ENCODE measurements at regions not wholly inside any gene's neighbourhood (a gene's known extent, or its start where the extent isn't known, plus 50 kb on each side); places are given as distances from the start of the nearest gene placed in this dataset.
A peak's percentile ranks its signal among the peaks of the same experiment; 100 is the strongest.

DNA sequence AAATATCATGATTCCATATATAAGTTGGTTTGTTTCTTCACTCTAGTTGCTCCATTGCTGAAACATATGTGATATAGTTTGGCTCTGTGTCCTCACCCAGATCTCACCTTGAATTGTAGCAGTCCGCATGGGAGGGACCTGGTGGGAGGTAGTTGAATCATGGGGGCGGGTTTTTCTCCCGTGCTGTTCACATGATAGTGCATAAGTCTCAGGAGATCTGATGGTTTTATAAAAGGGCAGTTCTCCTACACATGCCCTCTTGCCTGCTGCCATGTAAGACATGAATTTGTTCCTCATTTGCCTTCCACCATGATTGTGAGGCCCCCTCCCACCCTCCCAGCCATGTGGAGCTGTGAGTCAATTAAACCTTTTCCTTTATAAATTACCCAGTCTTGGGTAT is 915.5 kb downstream of the KCNJ2 start (continued):
- TF ChIP-seq ZNF331 (CRISPR knock-in tag; IDR thresholded peaks at IDR 0.05; ENCODE audit: low read depth) = no peak
- no peak for TF ChIP-seq NANOG (IDR thresholded peaks at IDR 0.05; ENCODE audit: borderline replicate concordance)
- TF ChIP-seq, protein P1, sequence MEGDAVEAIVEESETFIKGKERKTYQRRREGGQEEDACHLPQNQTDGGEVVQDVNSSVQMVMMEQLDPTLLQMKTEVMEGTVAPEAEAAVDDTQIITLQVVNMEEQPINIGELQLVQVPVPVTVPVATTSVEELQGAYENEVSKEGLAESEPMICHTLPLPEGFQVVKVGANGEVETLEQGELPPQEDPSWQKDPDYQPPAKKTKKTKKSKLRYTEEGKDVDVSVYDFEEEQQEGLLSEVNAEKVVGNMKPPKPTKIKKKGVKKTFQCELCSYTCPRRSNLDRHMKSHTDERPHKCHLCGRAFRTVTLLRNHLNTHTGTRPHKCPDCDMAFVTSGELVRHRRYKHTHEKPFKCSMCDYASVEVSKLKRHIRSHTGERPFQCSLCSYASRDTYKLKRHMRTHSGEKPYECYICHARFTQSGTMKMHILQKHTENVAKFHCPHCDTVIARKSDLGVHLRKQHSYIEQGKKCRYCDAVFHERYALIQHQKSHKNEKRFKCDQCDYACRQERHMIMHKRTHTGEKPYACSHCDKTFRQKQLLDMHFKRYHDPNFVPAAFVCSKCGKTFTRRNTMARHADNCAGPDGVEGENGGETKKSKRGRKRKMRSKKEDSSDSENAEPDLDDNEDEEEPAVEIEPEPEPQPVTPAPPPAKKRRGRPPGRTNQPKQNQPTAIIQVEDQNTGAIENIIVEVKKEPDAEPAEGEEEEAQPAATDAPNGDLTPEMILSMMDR (conservative IDR thresholded peaks at IDR 0.05; ENCODE audit: low read depth in 2 of 2) = no peak
- no peak for TF ChIP-seq ZNF114 (CRISPR knock-in tag; IDR thresholded peaks at IDR 0.05)
- TF ChIP-seq, protein P2, sequence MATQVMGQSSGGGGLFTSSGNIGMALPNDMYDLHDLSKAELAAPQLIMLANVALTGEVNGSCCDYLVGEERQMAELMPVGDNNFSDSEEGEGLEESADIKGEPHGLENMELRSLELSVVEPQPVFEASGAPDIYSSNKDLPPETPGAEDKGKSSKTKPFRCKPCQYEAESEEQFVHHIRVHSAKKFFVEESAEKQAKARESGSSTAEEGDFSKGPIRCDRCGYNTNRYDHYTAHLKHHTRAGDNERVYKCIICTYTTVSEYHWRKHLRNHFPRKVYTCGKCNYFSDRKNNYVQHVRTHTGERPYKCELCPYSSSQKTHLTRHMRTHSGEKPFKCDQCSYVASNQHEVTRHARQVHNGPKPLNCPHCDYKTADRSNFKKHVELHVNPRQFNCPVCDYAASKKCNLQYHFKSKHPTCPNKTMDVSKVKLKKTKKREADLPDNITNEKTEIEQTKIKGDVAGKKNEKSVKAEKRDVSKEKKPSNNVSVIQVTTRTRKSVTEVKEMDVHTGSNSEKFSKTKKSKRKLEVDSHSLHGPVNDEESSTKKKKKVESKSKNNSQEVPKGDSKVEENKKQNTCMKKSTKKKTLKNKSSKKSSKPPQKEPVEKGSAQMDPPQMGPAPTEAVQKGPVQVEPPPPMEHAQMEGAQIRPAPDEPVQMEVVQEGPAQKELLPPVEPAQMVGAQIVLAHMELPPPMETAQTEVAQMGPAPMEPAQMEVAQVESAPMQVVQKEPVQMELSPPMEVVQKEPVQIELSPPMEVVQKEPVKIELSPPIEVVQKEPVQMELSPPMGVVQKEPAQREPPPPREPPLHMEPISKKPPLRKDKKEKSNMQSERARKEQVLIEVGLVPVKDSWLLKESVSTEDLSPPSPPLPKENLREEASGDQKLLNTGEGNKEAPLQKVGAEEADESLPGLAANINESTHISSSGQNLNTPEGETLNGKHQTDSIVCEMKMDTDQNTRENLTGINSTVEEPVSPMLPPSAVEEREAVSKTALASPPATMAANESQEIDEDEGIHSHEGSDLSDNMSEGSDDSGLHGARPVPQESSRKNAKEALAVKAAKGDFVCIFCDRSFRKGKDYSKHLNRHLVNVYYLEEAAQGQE (IDR thresholded peaks at IDR 0.05; ENCODE audit: unreplicated experiment) = no peak
- no peak for TF ChIP-seq EZH2phosphoT487 (IDR thresholded peaks at IDR 0.05; ENCODE audit: unreplicated experiment)
- TF ChIP-seq POLR2AphosphoS5 (IDR thresholded peaks at IDR 0.05; ENCODE audit: low read depth) = no peak
- no peak for TF ChIP-seq CREB1 (CRISPR knock-in tag; IDR thresholded peaks at IDR 0.05; ENCODE audit: low read depth)

DNA sequence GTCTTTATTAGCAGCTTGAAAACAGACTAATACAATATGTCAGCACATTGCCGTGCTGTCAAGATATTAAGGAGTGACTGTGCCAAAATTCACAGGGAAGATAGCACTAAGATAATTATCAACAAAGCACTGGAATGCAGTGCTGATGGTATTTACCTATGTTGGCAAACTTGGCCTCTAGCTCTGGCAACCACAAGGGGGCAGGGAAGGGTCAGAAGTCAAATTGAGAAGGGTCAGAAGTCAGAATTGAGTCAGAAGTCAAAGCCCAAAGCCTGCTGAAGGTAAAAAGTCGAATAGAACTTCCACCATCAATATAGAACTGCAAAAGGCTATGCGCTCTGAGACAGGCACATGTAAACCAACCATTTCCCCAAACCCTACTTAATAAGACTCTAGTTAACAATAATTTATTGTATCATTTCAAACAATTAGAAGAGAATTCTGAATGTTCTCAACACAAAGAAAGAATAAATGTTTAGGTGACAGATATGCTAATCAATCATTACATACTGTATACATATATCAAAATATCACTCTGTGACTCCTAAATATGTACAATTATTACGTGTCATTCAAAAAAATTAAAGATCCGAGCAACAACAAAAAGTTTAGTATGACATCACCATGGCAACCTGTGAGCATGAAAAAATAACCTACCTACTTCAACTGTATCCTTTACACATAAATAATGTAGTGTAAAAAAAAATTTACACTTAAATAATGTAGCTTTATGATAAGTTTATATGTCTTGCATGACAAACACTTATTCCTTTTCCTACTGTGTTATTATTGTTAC is 916.1 kb downstream of the KCNJ2 start:
- Mint-ChIP-seq H3K4me3 (no peak overlapping the region), H3K4me1 (peaks cover 18% of the 10 kb centered on the region)
- TF ChIP-seq, protein P1 (conservative IDR thresholded peaks at IDR 0.05; ENCODE audit: low read depth in 2 of 2) = peak; percentile 78 to 83
- TF ChIP-seq POLR2AphosphoS5 (IDR thresholded peaks at IDR 0.05; ENCODE audit: low read depth) = no peak
- TF ChIP-seq, protein P3, sequence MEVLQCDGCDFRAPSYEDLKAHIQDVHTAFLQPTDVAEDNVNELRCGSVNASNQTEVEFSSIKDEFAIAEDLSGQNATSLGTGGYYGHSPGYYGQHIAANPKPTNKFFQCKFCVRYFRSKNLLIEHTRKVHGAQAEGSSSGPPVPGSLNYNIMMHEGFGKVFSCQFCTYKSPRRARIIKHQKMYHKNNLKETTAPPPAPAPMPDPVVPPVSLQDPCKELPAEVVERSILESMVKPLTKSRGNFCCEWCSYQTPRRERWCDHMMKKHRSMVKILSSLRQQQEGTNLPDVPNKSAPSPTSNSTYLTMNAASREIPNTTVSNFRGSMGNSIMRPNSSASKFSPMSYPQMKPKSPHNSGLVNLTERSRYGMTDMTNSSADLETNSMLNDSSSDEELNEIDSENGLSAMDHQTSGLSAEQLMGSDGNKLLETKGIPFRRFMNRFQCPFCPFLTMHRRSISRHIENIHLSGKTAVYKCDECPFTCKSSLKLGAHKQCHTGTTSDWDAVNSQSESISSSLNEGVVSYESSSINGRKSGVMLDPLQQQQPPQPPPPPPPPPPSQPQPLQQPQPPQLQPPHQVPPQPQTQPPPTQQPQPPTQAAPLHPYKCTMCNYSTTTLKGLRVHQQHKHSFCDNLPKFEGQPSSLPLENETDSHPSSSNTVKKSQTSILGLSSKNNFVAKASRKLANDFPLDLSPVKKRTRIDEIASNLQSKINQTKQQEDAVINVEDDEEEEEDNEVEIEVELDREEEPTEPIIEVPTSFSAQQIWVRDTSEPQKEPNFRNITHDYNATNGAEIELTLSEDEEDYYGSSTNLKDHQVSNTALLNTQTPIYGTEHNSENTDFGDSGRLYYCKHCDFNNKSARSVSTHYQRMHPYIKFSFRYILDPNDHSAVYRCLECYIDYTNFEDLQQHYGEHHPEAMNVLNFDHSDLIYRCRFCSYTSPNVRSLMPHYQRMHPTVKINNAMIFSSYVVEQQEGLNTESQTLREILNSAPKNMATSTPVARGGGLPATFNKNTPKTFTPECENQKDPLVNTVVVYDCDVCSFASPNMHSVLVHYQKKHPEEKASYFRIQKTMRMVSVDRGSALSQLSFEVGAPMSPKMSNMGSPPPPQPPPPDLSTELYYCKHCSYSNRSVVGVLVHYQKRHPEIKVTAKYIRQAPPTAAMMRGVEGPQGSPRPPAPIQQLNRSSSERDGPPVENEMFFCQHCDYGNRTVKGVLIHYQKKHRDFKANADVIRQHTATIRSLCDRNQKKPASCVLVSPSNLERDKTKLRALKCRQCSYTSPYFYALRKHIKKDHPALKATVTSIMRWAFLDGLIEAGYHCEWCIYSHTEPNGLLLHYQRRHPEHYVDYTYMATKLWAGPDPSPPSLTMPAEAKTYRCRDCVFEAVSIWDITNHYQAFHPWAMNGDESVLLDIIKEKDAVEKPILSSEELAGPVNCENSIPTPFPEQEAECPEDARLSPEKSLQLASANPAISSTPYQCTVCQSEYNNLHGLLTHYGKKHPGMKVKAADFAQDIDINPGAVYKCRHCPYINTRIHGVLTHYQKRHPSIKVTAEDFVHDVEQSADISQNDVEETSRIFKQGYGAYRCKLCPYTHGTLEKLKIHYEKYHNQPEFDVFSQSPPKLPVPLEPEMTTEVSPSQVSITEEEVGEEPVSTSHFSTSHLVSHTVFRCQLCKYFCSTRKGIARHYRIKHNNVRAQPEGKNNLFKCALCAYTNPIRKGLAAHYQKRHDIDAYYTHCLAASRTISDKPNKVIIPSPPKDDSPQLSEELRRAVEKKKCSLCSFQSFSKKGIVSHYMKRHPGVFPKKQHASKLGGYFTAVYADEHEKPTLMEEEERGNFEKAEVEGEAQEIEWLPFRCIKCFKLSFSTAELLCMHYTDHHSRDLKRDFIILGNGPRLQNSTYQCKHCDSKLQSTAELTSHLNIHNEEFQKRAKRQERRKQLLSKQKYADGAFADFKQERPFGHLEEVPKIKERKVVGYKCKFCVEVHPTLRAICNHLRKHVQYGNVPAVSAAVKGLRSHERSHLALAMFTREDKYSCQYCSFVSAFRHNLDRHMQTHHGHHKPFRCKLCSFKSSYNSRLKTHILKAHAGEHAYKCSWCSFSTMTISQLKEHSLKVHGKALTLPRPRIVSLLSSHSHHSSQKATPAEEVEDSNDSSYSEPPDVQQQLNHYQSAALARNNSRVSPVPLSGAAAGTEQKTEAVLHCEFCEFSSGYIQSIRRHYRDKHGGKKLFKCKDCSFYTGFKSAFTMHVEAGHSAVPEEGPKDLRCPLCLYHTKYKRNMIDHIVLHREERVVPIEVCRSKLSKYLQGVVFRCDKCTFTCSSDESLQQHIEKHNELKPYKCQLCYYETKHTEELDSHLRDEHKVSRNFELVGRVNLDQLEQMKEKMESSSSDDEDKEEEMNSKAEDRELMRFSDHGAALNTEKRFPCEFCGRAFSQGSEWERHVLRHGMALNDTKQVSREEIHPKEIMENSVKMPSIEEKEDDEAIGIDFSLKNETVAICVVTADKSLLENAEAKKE (CRISPR knock-in tag; IDR thresholded peaks at IDR 0.05) = no peak

More for the DNA sequence above, 916.1 kb downstream of the KCNJ2 start:
- H2AFZ ChIP-seq = no peak overlapping the region
- peaks cover 1% of the 10 kb centered on the region for H3K27me3 Mint-ChIP-seq (ENCODE audit: insufficient read depth, low read depth, poor library complexity)
- H3K27ac Mint-ChIP-seq = no peak overlapping the region
- peaks cover 17% of the 10 kb centered on the region for H3K4me1 ChIP-seq (ENCODE audit: insufficient read depth)
- H3K4me3 ChIP-seq = no peak overlapping the region
- H3F3A ChIP-seq (replicated peaks; ENCODE audit: low read depth) = no peaks in the 10 kb centered on the region
- DNase-seq (ENCODE audit: low spot score) (peak; percentile 86), ATAC-seq (peak; percentile 75)
- H3K9me2 ChIP-seq (ENCODE audit: insufficient read depth) = no peaks in the 10 kb centered on the region
- no peak overlapping the region for H3K27ac ChIP-seq (ENCODE audit: low read depth)
- no peaks in the 10 kb centered on the region; the same call in 2 of the 3 replicates for H3K36me3 Mint-ChIP-seq (ENCODE audit: low read depth)
- no peaks in the 10 kb centered on the region for H3K36me3 ChIP-seq (ENCODE audit: insufficient read depth)
- peaks cover 16% of the 10 kb centered on the region; the same call in 1 of the 2 replicates for H3K79me2 ChIP-seq (replicated peaks; ENCODE audit: insufficient read depth)
- no peaks in the 10 kb centered on the region for H3K27me3 ChIP-seq (ENCODE audit: insufficient read depth)
- H3K9me3 Mint-ChIP-seq = peaks cover 2% of the 10 kb centered on the region; the same call in 1 of the 3 replicates
- H4K20me1 ChIP-seq (replicated peaks; ENCODE audit: insufficient read depth) = peaks cover 3% of the 10 kb centered on the region; the same call in 1 of the 2 replicates
- H3K4me2 ChIP-seq = no peak overlapping the region

Data from GM23338 (cell line).